IMR-90 (cell line): ENCODE measurements at regions not wholly inside any gene's neighbourhood (a gene's known extent, or its start where the extent isn't known, plus 50 kb on each side); places are given as distances from the start of the nearest gene placed in this dataset.

Experiments used
- BHLHE40 ChIP-seq: fragments of 150-350 bp; IDR thresholded peaks from 2 replicates; pipeline ENCODE4 v1.6.1; 2016; ENCODE audit warnings: mild to moderate bottlenecking, low read depth, low read length
- CHD1 ChIP-seq: IDR thresholded peaks from 2 replicates; pipeline ENCODE4 v1.6.1; 2012; ENCODE audit warnings: low read depth, low read length, improper control_type of control experiment
- FOS ChIP-seq: fragments of 150-350 bp; IDR thresholded peaks from 2 replicates; pipeline ENCODE4 v1.6.1; 2016; ENCODE audit warnings: low read depth, low read length
- MAZ ChIP-seq: IDR thresholded peaks from 2 replicates; pipeline ENCODE4 v1.6.1; 2012; ENCODE audit warnings: low read depth, mild to moderate bottlenecking, low read length, improper control_type of control experiment, moderate library complexity, borderline replicate concordance
- MXI1 ChIP-seq: IDR thresholded peaks from 2 replicates; pipeline ENCODE4 v1.6.1; 2012; ENCODE audit warnings: low read depth, mild to moderate bottlenecking, low read length, moderate library complexity, borderline replicate concordance
- POLR2A ChIP-seq: IDR thresholded peaks from 2 replicates; pipeline ENCODE4 v1.6.1; 2012; ENCODE audit warnings: mild to moderate bottlenecking, low read depth, low read length
- RCOR1 ChIP-seq: IDR thresholded peaks from 2 replicates; pipeline ENCODE4 v1.6.1; 2012; ENCODE audit warnings: mild to moderate bottlenecking, low read length, improper control_type of control experiment; ENCODE audit not compliant: insufficient replicate concordance
- SMC3 ChIP-seq: fragments of 150-350 bp; IDR thresholded peaks from 2 replicates; pipeline ENCODE4 v1.6.1; 2016; ENCODE audit warnings: low read depth, mild to moderate bottlenecking, antibody characterized with exemption, low read length, moderate library complexity
- TF ChIP-seq, protein P1 (sequence below): conservative IDR thresholded peaks from 2 replicates; pipeline ENCODE4 v1.5.1; 2012; ENCODE audit warnings: mild to moderate bottlenecking, low read depth, low read length, improper control_type of control experiment

DNA sequence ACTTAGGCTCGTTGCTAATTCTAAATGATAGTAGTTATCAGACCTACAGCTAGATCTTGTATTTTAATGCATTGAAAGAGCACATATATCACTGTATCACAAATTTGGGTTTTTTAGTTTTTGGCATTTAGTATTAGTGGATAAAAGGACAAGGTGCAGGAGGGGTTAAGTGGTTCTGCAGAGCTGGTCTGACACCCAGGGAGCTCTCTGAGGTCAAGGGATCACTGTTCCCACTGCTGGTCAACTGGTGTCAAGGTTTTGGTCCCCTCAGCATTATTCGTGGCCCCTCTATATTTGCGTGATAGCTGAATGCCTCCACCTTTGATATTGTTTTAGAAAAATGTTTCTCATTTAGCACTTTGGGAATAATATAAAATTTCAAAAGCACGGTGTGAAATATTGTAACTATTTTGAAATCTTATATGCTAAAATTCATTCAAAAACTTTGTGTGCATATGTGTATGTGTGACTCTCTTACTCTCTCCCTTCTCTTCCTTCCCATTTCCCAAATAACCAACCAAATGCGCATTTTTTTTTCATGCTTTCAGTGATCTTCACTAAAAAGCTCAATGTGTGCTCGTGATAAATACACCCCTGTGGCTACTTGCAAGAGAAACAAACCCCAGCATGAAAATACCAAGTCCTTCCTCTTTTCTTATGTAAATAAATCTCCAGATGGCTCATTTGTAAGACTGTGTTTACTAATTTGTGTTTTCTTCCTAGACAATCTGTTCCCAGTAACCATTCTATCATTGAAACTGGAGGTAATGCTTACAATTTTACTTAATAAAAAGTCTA is 309.2 kb downstream of the FGFR2 start:
- no peak for TF ChIP-seq POLR2A
- TF ChIP-seq RCOR1: no peak
- TF ChIP-seq, protein P1, sequence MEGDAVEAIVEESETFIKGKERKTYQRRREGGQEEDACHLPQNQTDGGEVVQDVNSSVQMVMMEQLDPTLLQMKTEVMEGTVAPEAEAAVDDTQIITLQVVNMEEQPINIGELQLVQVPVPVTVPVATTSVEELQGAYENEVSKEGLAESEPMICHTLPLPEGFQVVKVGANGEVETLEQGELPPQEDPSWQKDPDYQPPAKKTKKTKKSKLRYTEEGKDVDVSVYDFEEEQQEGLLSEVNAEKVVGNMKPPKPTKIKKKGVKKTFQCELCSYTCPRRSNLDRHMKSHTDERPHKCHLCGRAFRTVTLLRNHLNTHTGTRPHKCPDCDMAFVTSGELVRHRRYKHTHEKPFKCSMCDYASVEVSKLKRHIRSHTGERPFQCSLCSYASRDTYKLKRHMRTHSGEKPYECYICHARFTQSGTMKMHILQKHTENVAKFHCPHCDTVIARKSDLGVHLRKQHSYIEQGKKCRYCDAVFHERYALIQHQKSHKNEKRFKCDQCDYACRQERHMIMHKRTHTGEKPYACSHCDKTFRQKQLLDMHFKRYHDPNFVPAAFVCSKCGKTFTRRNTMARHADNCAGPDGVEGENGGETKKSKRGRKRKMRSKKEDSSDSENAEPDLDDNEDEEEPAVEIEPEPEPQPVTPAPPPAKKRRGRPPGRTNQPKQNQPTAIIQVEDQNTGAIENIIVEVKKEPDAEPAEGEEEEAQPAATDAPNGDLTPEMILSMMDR: no peak
- TF ChIP-seq MAZ: no peak
- TF ChIP-seq SMC3: no peak
- no peak for TF ChIP-seq CHD1
- no peak for TF ChIP-seq MXI1
- TF ChIP-seq FOS: no peak
- no peak for TF ChIP-seq BHLHE40
